AG09319 (cell line): ENCODE measurements at regions not wholly inside any gene's neighbourhood (a gene's known extent, or its start where the extent isn't known, plus 50 kb on each side); places are given as distances from the start of the nearest gene placed in this dataset.

ENCODE experiments used
- DNase-seq: peaks from one replicate; pipeline ENCODE4 v3.0.0-alpha.2; 2010; ENCODE audit warnings: low read depth; ENCODE audit errors: extremely low read depth
- CTCF ChIP-seq: IDR thresholded peaks from 2 replicates; pipeline ENCODE4 v1.5.1; 2011; ENCODE audit warnings: low read depth, mild to moderate bottlenecking, inconsistent platforms, low read length, moderate library complexity

GRCh38 chr11:31873124-31873523, 62.0 kb upstream of the PAX6 start:
- TF ChIP-seq CTCF, result no peak
- DNase-seq, result no peak

- no peak for TF ChIP-seq CTCF
- no peak for DNase-seq
Measured at GRCh38 chr11:31872076-31872443, 60.9 kb upstream of the PAX6 start.

- TF ChIP-seq CTCF, result no peak
- no peak for DNase-seq
Measured at GRCh38 chr11:31871310-31872075, 60.4 kb upstream of the PAX6 start.

- DNase-seq, result peak; percentile 0
- TF ChIP-seq CTCF, result peak; percentile 85
Measured at GRCh38 chr11:31870609-31871309, 59.6 kb upstream of the PAX6 start.

GRCh38 chr11:31869986-31870385, 58.9 kb upstream of the PAX6 start:
- no peak for TF ChIP-seq CTCF
- no peak for DNase-seq

- DNase-seq, result no peak
- no peak for TF ChIP-seq CTCF
Measured at GRCh38 chr11:31865606-31866300, 54.6 kb upstream of the PAX6 start.

- TF ChIP-seq CTCF, result no peak
- no peak for DNase-seq
Measured at GRCh38 chr11:31863170-31863832, 52.2 kb upstream of the PAX6 start.
